SHP77 treated with DMSO at 0.1 percent for 48 hours (cell line): ENCODE measurements at regions not wholly inside any gene's neighbourhood (a gene's known extent, or its start where the extent isn't known, plus 50 kb on each side); places are given as distances from the start of the nearest gene placed in this dataset.
"Not testable (repeated sequence)": the region's sequence is repeated elsewhere in the genome, so short reads cannot be mapped to it uniquely, and the experiment has no call there.

Experiments
- DNase-seq: peaks from one replicate; lab custom pipeline; 2025; lab: John Stamatoyannopoulos, UW

- no peak for DNase-seq
Measured at GRCh38 chr1:80202118-80202517, 1195.6 kb upstream of the ADGRL4 start.

DNA sequence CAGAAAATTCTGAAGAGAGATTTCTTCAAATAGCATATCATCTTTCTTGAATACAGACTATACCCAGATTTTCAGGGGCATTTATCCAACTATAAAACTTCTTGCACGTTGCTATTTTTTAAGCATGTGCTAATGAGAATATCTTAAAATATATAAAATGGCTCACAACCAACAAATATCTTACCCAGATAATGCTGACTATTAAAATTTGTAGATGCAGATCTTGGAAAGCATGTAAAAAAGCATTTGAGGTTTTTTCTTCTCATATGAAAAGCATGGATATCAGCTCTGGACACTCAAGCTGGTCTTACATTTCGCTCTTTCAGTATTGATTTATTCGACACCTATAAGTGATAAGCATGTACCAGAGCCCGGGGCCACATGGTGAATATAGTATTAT lies 1187.7 kb upstream of the ADGRL4 start:
- DNase-seq: no peak

GRCh38 chr1:80181418-80181817 lies 1174.9 kb upstream of the ADGRL4 start:
- no peak for DNase-seq

DNA sequence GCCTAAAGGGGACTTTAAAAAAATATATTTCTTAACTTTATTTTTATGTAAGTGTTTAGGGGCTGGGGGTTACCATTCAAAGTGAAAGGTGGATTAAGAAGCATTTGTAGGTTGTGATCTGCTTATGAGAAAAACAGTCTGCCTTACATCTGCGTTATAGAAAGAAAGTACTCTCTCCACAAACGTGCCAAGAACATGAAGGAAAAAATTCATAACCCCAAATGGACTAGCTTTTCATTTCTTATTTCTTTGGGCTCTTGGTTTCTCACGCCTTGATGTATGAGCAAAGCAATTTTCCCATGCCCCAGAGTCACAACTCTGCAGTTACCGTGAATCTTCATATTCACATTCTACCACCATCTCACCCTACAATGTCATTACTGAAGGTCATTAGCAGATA lies 1165.1 kb upstream of the ADGRL4 start:
- no peak for DNase-seq

- DNase-seq: no peak
Measured at GRCh38 chr1:80170811-80171485, 1164.4 kb upstream of the ADGRL4 start.

DNA sequence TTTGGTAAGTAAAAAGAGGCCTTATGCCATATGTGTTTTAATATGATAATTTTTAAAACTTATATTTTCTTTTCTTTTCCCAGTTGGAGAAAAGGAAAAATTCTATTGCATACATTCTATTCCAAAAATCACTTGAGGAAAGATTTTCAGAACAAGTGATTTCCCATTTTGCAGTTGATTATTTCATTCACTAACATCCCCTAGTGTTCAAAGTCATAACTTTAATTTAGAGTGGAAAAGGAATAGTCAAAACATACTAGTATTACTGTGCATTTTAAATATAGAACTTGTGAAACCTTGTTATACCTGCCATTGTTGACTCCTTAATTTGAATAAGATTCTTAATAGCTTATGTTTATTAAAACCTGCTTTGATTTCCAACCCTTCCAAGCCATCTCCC lies 1157.6 kb upstream of the ADGRL4 start:
- no peak for DNase-seq

- no peak for DNase-seq
Measured at GRCh38 chr1:80163686-80164085, 1157.2 kb upstream of the ADGRL4 start.

DNA sequence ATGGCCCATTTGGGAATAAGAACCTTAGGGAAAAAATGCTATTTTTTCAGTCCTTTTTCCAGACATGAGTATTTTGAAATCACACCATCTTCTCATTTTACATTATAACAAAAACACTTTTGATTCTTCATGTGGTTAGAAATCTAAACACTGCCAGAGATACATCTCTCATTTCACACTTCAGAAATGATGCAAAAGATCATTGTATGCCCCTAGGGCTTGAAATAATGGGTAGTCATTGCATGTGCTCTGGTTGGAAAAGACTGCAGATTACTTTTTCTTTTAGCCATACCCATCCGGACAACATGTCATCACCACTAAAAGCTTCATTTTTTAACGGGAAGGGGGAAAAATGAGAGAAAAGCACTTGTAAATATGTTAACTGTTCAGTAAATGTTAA lies 1152.2 kb upstream of the ADGRL4 start:
- no peak for DNase-seq

- DNase-seq: no peak
Measured at GRCh38 chr1:80158266-80158665, 1151.7 kb upstream of the ADGRL4 start.

DNA sequence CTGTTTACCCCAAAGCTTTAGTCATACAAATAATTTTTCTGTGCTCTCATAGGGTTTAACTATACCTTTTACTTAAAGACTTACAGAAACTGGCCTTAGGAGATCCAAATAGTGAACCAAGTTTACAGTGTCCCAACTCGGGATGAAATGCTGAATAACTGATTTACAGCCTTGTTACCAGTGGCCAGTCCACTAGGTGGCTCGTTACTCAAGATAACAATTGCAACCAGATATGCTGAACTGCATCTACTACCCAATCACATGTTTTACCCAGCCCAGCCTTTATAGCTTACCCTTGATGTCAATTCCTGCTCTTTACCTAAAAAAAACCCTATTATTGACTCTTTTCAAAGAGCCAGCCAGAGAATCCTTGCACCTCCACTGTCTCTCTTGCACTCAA lies 1148.8 kb upstream of the ADGRL4 start:
- DNase-seq: no peak

GRCh38 chr1:80154176-80154575 lies 1147.6 kb upstream of the ADGRL4 start:
- no peak for DNase-seq

- no peak for DNase-seq
Measured at GRCh38 chr1:80153762-80154161, 1147.2 kb upstream of the ADGRL4 start.

- no peak for DNase-seq
Measured at GRCh38 chr1:80143361-80143760, 1136.8 kb upstream of the ADGRL4 start.

- not testable (repeated sequence) for DNase-seq
Measured at GRCh38 chr1:80137946-80138602, 1131.5 kb upstream of the ADGRL4 start.

- no peak for DNase-seq
Measured at GRCh38 chr1:80113168-80114038, 1106.9 kb upstream of the ADGRL4 start.

DNA sequence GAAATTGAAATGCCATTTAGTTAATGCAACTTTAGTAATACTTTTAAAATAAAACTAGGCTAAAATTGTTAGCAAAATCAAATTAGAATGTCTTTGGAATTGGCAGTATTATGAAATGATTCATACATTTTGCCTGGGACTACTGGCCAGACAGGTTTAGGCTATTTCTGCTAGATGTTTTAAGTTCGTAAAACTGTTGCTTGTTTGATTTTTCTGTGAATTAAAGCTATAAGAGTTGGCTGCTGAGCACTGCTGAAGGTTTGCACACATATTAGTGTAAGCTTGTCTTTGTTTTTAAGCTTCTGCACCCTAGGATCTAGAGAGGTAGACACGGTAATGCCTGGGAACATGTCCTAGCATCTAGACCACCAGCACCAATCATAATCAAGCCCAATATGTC lies 1094.6 kb upstream of the ADGRL4 start:
- DNase-seq: no peak

DNA sequence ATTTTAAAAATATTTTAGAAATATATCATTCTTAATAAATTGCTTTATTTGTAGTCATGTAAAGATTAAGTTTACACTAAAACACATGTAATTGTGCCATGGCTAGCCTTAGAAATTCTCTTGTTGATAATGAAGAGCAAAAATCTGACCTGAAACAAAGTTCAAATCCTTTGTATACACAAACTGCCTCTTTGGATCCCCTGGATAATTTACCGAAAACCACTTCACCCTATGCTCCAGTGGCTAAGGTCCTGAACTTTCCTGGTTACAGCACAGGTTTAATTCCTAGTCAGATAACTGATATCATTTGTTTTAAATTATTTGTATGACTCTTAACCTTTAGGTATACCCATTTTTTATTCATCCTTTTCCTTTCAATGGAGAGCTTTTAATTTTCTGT lies 1093.2 kb upstream of the ADGRL4 start:
- DNase-seq: no peak

GRCh38 chr1:80085067-80085466 lies 1078.5 kb upstream of the ADGRL4 start:
- DNase-seq: no peak

GRCh38 chr1:80083892-80084291 lies 1077.4 kb upstream of the ADGRL4 start:
- DNase-seq: peak; percentile 68

DNA sequence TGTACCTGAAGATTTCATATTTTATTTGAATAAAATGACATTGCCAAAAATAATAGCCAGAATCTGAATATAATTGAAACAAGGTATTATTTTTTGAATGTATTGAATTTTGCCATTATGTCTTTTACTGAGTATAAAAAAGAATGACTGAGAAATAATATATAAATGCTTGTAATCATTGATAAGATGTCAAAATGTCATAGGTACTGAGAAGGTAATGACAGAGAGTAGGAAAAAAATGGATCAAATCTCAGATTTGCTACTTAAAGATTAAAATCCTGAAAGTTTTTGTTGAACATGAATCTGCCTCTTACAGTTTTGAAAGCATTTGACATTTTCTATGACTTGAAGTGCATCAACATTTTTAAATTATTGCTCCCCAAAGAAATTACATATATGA lies 1069.9 kb upstream of the ADGRL4 start:
- DNase-seq: no peak

DNA sequence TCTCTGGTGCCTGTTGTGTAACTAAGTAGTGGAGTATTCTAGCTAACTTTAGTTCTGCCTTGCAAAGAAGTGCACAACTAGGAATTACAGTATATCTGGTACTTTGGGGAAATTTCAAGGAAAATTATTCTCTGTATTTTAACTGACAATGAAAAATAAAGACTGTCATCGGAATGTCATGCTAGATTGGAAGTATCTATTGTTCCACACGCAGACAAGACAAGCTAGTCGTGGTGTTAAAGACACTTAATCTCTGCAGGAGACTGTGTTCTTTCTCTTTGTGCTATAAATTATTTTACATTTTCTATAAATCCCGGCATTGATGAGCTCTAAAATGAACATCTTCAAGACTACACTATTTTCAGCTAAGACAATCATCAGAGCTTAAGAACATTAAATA lies 1068.8 kb upstream of the ADGRL4 start:
- no peak for DNase-seq

DNA sequence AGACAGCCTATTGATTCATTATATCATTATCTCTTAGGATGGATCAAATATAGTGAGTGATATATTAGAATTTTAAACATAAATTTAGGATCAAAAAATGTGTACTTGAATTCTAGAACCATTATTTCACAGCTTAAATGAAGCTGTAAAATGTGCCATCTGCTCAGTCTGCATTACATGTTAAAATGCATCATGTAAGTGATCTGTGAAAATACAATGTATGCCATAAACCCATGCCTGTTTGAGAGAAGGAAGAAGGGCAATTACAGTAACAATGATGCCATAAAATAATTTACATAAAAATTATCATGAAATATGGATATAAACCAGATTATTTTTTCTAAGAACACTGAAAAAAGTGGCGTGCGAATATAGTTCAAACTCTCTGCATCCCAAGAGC lies 1066.0 kb upstream of the ADGRL4 start:
- no peak for DNase-seq

DNA sequence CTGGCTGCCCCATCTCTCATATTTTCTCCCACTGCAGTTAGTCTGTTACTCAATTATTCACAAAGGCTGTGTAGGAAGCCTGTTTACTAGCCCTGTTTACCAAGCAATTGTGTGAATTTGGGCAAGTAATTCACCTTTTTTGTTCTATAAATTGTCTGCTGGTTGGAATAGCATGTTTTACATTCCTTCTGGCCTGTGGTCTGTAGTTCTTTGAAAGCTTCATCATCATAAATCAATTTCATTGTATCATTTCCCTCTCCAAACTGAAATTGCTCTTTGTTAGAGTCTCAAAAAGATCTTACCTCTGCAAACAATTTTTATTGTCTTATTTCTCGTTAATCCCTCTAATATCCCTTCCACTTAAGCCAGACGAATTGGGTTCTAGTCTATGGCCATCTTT lies 1059.5 kb upstream of the ADGRL4 start:
- DNase-seq: peak; percentile 22
